GM12875 (cell line): ENCODE measurements at regions not wholly inside any gene's neighbourhood (a gene's known extent, or its start where the extent isn't known, plus 50 kb on each side); places are given as distances from the start of the nearest gene placed in this dataset.

ENCODE experiments used
- H3K4me3 ChIP-seq: one replicate; pipeline ENCODE4 v1.5.1; 2011; ENCODE audit warnings: low read depth, low read length, control low read depth
- TF ChIP-seq, protein P1 (sequence below): IDR thresholded peaks from 2 replicates; pipeline ENCODE4 v1.5.1; 2011; ENCODE audit warnings: low read depth, mild to moderate bottlenecking, control low read depth, inconsistent platforms, low read length, moderate library complexity, borderline replicate concordance; ENCODE audit not compliant: insufficient read depth

DNA sequence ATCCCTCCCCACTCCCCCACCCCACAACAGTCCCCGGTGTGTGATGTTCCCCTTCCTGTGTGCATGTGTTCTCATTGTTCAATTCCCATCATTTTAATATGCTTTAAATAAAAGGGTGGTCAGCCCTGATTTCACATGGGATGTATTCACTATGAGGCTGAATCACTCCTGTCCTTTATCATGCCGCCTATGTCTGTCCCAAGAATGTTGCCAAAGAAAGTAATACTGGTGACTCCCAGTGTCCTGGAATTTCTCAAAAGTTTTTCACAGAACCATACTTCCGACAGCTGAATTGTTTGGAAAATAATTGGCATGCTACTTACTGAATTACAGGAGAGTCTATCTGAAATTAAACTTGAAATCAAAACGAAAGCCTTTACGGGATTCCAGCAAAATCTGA is 217.7 kb downstream of the HAO1 start:
- H3K4me3 ChIP-seq, result no peak overlapping the region
- TF ChIP-seq, protein P1, sequence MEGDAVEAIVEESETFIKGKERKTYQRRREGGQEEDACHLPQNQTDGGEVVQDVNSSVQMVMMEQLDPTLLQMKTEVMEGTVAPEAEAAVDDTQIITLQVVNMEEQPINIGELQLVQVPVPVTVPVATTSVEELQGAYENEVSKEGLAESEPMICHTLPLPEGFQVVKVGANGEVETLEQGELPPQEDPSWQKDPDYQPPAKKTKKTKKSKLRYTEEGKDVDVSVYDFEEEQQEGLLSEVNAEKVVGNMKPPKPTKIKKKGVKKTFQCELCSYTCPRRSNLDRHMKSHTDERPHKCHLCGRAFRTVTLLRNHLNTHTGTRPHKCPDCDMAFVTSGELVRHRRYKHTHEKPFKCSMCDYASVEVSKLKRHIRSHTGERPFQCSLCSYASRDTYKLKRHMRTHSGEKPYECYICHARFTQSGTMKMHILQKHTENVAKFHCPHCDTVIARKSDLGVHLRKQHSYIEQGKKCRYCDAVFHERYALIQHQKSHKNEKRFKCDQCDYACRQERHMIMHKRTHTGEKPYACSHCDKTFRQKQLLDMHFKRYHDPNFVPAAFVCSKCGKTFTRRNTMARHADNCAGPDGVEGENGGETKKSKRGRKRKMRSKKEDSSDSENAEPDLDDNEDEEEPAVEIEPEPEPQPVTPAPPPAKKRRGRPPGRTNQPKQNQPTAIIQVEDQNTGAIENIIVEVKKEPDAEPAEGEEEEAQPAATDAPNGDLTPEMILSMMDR, result no peak

DNA sequence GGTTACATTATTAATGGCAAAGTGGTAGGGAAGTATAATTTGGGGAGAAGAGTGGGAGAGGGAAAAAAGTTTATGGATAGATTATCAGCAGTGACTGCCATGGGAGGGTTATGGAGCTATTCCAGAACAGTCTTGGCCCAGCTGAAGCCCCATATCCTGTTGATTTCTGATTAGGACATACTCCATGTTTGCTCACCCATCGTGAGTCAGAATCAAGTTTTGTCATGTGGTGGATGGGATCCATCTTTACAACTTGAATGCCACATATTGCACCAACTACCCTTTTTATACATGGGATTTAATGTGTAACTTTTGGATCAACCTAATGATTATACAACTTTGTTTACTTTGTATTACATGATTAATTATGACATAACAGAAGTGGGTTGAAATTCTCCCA is 217.0 kb downstream of the HAO1 start:
- H3K4me3 ChIP-seq, result no peak overlapping the region
- TF ChIP-seq, protein P1, result no peak

DNA sequence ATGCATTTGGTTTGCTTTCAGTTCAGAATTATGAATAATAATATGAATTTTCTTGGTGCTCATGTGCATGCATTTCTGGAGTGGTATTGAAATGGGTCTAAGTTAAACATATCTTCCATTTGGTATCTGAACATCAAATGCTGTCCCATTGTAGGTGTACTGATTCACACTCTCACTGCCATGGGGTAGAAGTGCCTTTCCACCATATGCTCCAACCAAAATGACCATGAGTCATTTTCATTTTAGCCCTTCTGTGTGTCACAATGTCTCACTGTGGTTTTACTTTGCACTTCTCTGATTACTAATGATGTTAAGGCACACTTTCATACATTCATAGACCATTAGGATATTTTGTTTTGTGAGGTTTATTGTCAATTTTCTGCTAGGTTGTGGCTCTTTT is 211.9 kb downstream of the HAO1 start:
- no peak overlapping the region for H3K4me3 ChIP-seq
- TF ChIP-seq, protein P1, result no peak

DNA sequence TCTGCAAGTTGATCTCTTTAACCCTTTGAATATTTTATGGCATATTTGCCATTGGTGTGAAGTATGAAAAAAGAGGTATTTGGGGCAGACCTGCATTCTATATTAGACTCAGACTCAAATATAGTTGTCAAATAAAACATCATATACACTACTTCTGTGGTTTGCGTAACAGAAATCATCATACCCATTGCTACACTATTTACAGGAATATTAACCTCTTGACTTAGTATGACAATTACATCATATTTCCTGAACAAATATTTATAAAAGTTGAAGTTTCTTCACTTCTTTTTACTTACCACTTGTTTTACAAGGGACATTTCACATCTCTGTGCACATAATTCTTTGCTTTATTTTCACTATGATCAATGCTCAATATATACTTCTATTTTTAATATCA is 206.0 kb downstream of the HAO1 start:
- H3K4me3 ChIP-seq, result no peak overlapping the region
- TF ChIP-seq, protein P1, result no peak

DNA sequence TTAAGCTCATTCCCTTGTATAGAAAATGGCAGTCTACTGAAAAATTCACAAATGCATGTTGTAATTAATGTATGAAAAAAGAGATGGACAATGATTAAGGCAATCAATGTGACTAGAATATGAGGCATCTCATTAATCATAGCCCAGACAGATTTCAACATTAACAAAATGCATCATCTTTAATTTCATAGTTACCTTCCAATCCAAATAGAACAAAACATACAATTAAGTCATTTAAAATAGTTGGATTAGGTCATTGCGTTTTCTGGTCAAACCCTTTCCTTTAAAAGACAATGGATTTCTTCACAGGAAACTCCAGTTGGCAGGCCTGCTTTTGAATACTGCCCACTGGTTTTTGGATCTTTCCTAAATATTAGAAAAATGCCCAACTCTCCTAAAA is 203.9 kb downstream of the HAO1 start:
- TF ChIP-seq, protein P1, result no peak
- H3K4me3 ChIP-seq, result no peak overlapping the region

DNA sequence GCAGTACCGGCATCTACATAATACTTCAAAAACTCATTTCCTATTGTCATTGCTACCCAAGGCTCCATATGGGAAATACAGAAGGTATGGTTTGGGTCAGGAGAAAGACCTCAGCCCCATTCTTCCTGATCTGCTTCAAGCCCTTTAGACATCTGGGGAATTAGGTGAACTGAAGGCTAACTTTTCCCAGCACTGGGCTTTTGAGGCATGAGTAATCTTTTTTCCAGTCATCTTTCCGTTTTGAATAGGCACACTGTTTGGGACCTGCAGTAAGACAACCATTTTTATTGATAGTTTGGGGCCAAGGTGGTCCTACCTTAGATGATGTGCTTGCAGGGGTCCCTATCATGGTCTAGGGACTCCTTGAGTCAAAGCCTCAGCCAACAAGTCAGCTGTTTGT is 198.4 kb downstream of the HAO1 start:
- TF ChIP-seq, protein P1, result no peak
- H3K4me3 ChIP-seq, result no peak overlapping the region

DNA sequence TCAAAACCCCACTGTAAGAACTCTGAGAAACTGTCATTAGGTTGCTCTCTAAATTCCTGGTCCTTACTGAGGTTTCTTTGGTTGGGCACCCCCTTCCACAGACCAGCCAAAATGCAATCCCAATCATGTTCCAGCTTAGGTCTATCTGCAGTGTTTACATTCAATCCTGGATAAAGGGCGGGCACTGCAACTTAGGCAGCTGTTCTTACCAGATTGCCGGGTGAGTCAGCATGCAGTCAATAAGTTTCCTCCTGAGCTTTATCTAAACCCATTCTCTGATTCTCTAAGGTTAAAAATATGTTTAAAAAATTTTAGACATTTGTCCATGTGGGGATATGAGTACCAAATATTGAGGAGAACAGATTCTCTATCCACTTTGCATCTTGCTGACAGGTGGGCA is 197.8 kb downstream of the HAO1 start:
- TF ChIP-seq, protein P1, result no peak

More for the DNA sequence above, 197.8 kb downstream of the HAO1 start:
- H3K4me3 ChIP-seq, result no peak overlapping the region
